Vagina (tissue), 2 donors: ENCODE measurements at regions not wholly inside any gene's neighbourhood (a gene's known extent, or its start where the extent isn't known, plus 50 kb on each side); places are given as distances from the start of the nearest gene placed in this dataset.
"Not testable (repeated sequence)": the region's sequence is repeated elsewhere in the genome, so short reads cannot be mapped to it uniquely, and the experiment has no call there.

Source experiments
- DNase-seq, 2 donors: peaks; one replicate each; pipeline ENCODE4 v3.0.0-alpha.2; 2017; ENCODE audit errors: extremely low spot score in 2 of 2
- H3K27ac ChIP-seq: fragments of 200-600 bp; sonication (generic); one replicate; pipeline ENCODE4 v1.5.1; 2019
- H3K27me3 ChIP-seq: fragments of 200-600 bp; sonication (generic); one replicate; pipeline ENCODE4 v1.5.1; 2019
- H3K36me3 ChIP-seq, 2 donors: fragments of 200-600 bp; sonication (generic); one replicate each; pipeline ENCODE4 v1.5.1; 2017 to 2019
- H3K4me1 ChIP-seq: fragments of 200-600 bp; sonication (generic); one replicate; pipeline ENCODE4 v1.5.1; 2019
- H3K4me3 ChIP-seq, 2 donors: fragments of 200-600 bp; sonication (generic); 1 replicate in 1 of 2; 2 replicates in 1 of 2; pipeline ENCODE4 v1.5.1; 2016 to 2019
- H3K9me3 ChIP-seq: fragments of 200-600 bp; sonication (generic); one replicate; pipeline ENCODE4 v1.5.1; 2019
- CTCF ChIP-seq, 3 experiments: fragments of 450-650 bp in 2 of 3; fragments of 200-600 bp in 1 of 3; sonication (generic) in 1 of 3; IDR thresholded peaks; one replicate each; pipeline ENCODE4 v1.5.1; 2017 to 2019; ENCODE audit warnings: antibody characterized with exemption in 3 of 3, mild to moderate bottlenecking in 2 of 3, moderate library complexity in 2 of 3
- POLR2A ChIP-seq, 2 donors: fragments of 450-650 bp; IDR thresholded peaks; one replicate each; pipeline ENCODE4 v1.6.1; 2017; ENCODE audit warnings: antibody characterized with exemption in 2 of 2, mild to moderate bottlenecking in 2 of 2, moderate library complexity in 2 of 2
- POLR2AphosphoS5 ChIP-seq, 2 donors: sonication (generic); formaldehyde crosslinking; IDR thresholded peaks; one replicate each; pipeline ENCODE4 v1.9.0; 2017; ENCODE audit warnings: antibody characterized with exemption in 2 of 2, mild to moderate bottlenecking in 2 of 2, low read depth in 1 of 2; ENCODE audit not compliant: insufficient read depth in 1 of 2
- intact Hi-C: fragments of 100-400 bp; cut with DNase I; formaldehyde crosslinking; loops from one replicate; pipeline ENCODE4 v1.15.1; 2023

- no peak overlapping the region for H3K4me3 ChIP-seq
- no peaks in the 10 kb centered on the region for H3K36me3 ChIP-seq
- intact Hi-C loops, result no loop called here
- no peaks in the 10 kb centered on the region for H3K27me3 ChIP-seq
- H3K4me1 ChIP-seq, result no peaks in the 10 kb centered on the region
- DNase-seq, result no peak
- no peak overlapping the region for H3K27ac ChIP-seq
- H3K9me3 ChIP-seq, result no peaks in the 10 kb centered on the region
- no peak for TF ChIP-seq POLR2A (IDR thresholded peaks at IDR 0.05)
- peak; percentile 46 to 56 (median 50) for TF ChIP-seq CTCF (IDR thresholded peaks at IDR 0.05)
Measured at GRCh38 chr15:60179786-60180391, 175.8 kb downstream of the FOXB1 start.

GRCh38 chr15:60181957-60182356, 177.8 kb downstream of the FOXB1 start:
- H3K4me3 ChIP-seq, intact Hi-C loops, H3K36me3 ChIP-seq, H3K4me1 ChIP-seq, H3K9me3 ChIP-seq, H3K27me3 ChIP-seq, DNase-seq, H3K27ac ChIP-seq: not testable (repeated sequence)

GRCh38 chr15:60183366-60183765, 179.3 kb downstream of the FOXB1 start:
- DNase-seq, result no peak
- Histone ChIP-seq H3K4me3 (no peak overlapping the region), H3K27me3 (no peaks in the 10 kb centered on the region), H3K27ac (no peak overlapping the region), H3K9me3 (no peaks in the 10 kb centered on the region), H3K4me1 (no peaks in the 10 kb centered on the region), H3K36me3 (no peaks in the 10 kb centered on the region)
- intact Hi-C loops, result no loop called here
- TF ChIP-seq POLR2A (IDR thresholded peaks at IDR 0.05) (no peak), POLR2AphosphoS5 (IDR thresholded peaks at IDR 0.05; ENCODE audit: insufficient read depth in 1 of 2, low read depth in 1 of 2) (no peak), CTCF (IDR thresholded peaks at IDR 0.05) (no peak)

GRCh38 chr15:60184579-60184978, 180.5 kb downstream of the FOXB1 start:
- H3K4me1 ChIP-seq, result no peaks in the 10 kb centered on the region
- no peaks in the 10 kb centered on the region for H3K9me3 ChIP-seq
- no peaks in the 10 kb centered on the region for H3K27me3 ChIP-seq
- DNase-seq, result no peak
- TF ChIP-seq CTCF (IDR thresholded peaks at IDR 0.05) (no peak), POLR2AphosphoS5 (IDR thresholded peaks at IDR 0.05; ENCODE audit: insufficient read depth in 1 of 2, low read depth in 1 of 2) (no peak), POLR2A (IDR thresholded peaks at IDR 0.05) (no peak)
- no peak overlapping the region for H3K27ac ChIP-seq
- intact Hi-C loops, result no loop called here
- H3K36me3 ChIP-seq, result no peaks in the 10 kb centered on the region
- H3K4me3 ChIP-seq, result no peak overlapping the region

GRCh38 chr15:60191016-60191415, 186.9 kb downstream of the FOXB1 start:
- TF ChIP-seq CTCF (IDR thresholded peaks at IDR 0.05) (no peak), POLR2AphosphoS5 (IDR thresholded peaks at IDR 0.05; ENCODE audit: insufficient read depth in 1 of 2, low read depth in 1 of 2) (no peak), POLR2A (IDR thresholded peaks at IDR 0.05) (no peak)
- H3K27ac ChIP-seq, result no peak overlapping the region
- no peaks in the 10 kb centered on the region for H3K9me3 ChIP-seq
- H3K36me3 ChIP-seq, result no peaks in the 10 kb centered on the region
- DNase-seq, result no peak
- intact Hi-C loops, result no loop called here
- no peaks in the 10 kb centered on the region for H3K27me3 ChIP-seq
- H3K4me3 ChIP-seq, result no peak overlapping the region
- H3K4me1 ChIP-seq, result no peaks in the 10 kb centered on the region
